Activated T-cell treated with anti-CD3 and anti-CD28 coated beads for 24 hours (primary cell): ENCODE measurements at regions not wholly inside any gene's neighbourhood (a gene's known extent, or its start where the extent isn't known, plus 50 kb on each side); places are given as distances from the start of the nearest gene placed in this dataset.
"Not testable (repeated sequence)": the region's sequence is repeated elsewhere in the genome, so short reads cannot be mapped to it uniquely, and the experiment has no call there.

Experiments used
- DNase-seq: peaks from one replicate; pipeline ENCODE4 v3.0.0-alpha.2; 2020; ENCODE audit warnings: low read depth

DNA sequence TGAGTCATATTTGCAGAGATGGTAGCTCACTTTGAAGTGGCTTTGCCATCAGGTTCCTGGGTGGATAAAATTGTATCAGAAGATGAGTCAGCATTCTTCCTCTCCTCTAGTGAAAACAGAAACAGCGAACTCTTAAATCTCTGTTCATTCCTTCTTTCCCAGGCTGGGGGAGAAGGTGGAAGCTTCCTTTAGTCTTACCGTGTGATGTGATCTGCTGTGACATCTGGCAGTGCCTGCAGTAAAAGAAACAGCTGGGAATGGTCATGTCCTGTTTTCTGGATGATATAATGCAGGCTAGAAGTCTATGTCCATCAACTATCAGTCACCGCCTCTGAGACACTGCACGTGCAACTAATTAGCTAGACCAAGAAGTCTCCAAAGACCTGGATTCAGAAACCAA lies 171.6 kb downstream of the VAPA start:
- no peak for DNase-seq

GRCh38 chr18:10085876-10086275 lies 172.1 kb downstream of the VAPA start:
- no peak for DNase-seq

DNA sequence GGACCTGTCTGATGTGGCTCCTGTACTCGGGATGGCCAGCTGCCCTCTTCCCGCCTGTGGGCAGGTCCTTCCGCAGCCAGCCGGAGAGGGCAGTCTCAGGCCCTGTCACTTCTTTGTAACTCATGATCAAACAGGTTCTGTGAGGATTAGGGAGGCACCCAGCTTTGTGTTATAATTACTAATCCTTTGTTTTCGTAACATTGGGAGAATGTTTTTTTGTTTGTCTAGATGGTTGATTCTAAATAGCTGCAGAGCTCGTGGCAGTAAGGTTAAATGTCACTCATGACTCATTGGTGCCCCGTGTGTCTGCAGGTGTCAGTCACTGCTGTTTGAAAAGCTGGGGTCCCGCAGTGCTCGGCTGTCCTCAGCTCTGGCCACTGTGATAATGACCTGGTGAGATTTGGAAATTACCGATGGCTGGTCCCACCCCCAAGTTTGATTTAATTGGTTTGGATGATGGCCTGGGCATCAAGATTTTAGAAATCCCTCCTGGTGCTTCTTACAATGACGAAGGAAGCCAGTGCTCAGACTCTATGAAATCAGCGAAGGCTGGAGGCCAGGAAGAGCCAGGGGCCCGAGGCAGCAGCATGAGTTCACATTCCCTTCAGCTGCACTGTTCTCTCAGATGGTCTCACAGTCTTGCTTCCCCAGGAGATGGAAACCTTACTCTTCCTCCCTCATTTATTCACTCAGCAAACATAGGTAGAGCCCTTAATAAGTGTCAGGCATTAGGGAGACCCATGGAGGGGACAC lies 172.8 kb downstream of the VAPA start:
- no peak for DNase-seq

GRCh38 chr18:10088734-10089133 lies 174.9 kb downstream of the VAPA start:
- DNase-seq = no peak

- no peak for DNase-seq
These were observed 176.1 kb downstream of the VAPA start for GRCh38 chr18:10089881-10090280.

GRCh38 chr18:10090668-10091067 lies 176.9 kb downstream of the VAPA start:
- DNase-seq = no peak

GRCh38 chr18:10093445-10093844 lies 179.6 kb downstream of the VAPA start:
- no peak for DNase-seq

GRCh38 chr18:10094154-10094553 lies 180.3 kb downstream of the VAPA start:
- no peak for DNase-seq

- DNase-seq = no peak
These were observed 180.8 kb downstream of the VAPA start for GRCh38 chr18:10094655-10095054.

DNA sequence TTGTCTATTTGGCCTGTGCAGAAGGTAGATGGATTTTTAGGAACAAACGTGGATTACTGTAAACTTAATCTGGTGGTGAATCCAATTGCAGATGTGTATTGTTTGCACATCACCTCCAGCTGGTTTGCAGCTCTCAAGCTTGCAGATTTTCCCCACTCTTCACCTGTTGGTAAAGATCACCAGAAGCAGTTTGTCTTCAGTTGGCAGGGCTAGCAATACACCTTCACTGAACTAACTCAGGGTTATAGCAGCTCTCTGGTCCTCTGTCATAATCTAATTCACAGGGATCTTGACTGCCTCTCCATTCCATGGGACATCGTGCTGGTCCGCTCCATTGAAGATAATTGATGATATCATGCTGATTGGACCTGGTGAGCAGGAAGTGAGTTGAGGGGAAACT lies 181.5 kb downstream of the VAPA start:
- DNase-seq = no peak

DNA sequence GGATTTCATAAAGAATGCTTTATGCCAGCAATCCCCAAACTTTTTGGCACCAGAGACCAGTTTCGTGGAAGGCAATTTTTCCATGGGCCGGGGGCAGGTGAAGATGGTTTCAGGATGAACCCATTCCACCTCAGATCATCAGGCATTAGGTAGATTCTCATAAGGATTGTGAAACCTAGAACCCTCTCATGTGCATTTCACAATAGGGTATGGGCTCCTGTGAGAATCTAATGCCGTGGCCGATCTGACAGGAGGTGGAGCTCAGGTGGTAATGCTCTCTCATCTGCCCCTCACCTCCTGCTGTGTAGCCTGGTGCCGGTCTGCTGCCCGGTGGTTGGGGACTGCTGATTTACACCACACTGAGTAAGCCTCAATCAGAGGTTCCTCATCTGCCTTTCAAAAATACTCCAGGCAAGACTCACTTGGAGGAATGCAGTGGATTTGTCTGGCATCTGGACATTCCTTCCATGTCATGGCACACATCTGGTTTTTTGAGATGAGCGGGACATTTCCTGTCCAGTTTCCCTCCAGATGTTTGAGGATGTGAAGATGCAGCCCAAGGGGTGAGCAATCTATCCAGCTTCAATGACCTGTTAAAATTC lies 185.8 kb downstream of the VAPA start:
- no peak for DNase-seq

DNA sequence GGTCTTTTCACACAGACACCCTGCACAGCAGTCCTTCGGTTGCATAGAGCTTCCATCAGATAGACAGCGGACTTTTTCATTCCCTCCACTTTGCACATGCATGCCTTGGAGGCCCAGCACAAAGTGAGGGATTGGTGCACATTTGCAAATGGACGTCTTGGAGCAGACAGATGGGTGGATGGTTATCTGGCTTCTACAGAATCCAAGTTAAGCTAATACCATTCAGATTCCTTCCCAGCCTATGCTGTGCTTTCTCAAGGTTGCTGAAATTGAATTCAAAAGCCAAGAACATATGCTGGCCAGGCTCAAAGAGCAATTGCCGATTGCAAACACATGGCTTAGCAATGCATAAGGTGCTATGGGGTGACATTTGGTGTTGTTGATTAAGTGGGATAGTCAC lies 186.4 kb downstream of the VAPA start:
- DNase-seq = no peak

DNA sequence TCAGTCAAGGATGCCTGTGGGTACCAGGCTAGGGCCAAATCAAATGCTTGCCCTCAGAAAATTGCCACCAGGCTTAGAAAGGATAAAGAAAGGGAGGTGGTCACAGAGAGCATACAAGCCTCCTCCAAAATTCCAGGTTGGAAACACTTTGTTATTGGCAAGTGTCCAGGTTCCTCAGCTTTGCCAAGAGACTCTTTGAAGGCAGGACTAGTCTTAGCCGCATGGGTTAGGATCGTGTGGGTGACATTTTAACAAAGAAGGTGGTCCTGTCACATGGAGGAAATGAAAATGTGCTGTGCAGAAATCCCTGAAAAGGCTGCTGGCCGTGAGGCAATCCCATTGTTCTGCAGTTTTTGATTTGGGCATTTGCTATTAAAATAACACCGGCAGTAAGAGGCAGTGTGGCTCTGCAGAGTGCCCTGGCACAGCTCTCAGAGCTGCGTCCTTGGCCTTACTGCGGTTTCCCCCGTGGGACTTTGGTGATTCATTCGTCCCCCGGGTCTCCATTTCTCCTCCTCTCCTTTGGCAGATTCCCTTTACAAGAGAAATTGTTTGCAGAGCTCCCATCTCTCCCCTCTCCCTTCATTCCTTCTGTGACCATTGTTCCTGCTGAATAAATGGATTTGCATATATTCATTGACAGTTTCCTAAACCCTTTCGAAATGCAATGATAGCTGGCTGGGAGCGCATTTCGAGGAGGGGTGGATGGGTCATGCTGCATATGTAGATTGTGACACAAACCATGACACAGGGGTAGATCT lies 187.3 kb downstream of the VAPA start:
- no peak for DNase-seq

- no peak for DNase-seq
These were observed 187.9 kb downstream of the VAPA start for GRCh38 chr18:10101729-10102128.

- DNase-seq = not testable (repeated sequence)
These were observed 191.3 kb downstream of the VAPA start for GRCh38 chr18:10105118-10105517.

- DNase-seq = no peak
These were observed 197.4 kb downstream of the VAPA start for GRCh38 chr18:10111191-10111590.

GRCh38 chr18:10111944-10112343 lies 198.1 kb downstream of the VAPA start:
- DNase-seq = no peak

- DNase-seq = no peak
These were observed 199.6 kb downstream of the VAPA start for GRCh38 chr18:10113121-10114022.

- DNase-seq = no peak
These were observed 201.1 kb downstream of the VAPA start for GRCh38 chr18:10114717-10115463.

DNA sequence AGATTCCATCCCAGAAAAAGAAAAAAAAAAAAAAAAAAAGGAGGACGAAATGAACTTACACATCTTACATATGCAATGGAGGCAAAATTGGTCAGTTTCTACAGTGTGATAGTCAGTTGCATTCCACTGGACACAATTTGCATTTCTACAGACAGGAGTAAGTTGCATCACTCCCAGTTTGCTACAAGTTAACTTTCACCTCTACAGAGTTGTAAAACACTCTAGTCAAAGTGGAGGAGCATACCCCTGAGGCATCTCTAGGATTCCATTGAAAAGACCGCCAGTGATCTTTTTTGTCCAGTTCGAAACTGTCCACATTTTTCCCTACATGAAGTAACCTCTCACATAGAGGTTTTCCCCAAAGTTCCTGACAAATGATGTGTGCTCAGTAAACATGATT lies 202.8 kb downstream of the VAPA start:
- DNase-seq = no peak

GRCh38 chr18:10119528-10119927 lies 205.7 kb downstream of the VAPA start:
- no peak for DNase-seq
